ENCODE measurements at regions not wholly inside any gene's neighbourhood (a gene's known extent, or its start where the extent isn't known, plus 50 kb on each side); places are given as distances from the start of the nearest gene placed in this dataset.

GRCh38 chr7:46386428-46387399, 465.6 kb upstream of the IGFBP3 start:
- DNase-seq (ENCODE audit: insufficient read length, low spot score) (no peak), FAIRE-seq (no peak)
- TF ChIP-seq, protein P1, sequence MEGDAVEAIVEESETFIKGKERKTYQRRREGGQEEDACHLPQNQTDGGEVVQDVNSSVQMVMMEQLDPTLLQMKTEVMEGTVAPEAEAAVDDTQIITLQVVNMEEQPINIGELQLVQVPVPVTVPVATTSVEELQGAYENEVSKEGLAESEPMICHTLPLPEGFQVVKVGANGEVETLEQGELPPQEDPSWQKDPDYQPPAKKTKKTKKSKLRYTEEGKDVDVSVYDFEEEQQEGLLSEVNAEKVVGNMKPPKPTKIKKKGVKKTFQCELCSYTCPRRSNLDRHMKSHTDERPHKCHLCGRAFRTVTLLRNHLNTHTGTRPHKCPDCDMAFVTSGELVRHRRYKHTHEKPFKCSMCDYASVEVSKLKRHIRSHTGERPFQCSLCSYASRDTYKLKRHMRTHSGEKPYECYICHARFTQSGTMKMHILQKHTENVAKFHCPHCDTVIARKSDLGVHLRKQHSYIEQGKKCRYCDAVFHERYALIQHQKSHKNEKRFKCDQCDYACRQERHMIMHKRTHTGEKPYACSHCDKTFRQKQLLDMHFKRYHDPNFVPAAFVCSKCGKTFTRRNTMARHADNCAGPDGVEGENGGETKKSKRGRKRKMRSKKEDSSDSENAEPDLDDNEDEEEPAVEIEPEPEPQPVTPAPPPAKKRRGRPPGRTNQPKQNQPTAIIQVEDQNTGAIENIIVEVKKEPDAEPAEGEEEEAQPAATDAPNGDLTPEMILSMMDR (IDR thresholded peaks at IDR 0.05; ENCODE audit: insufficient read depth, missing control alignments), result no peak

DNA sequence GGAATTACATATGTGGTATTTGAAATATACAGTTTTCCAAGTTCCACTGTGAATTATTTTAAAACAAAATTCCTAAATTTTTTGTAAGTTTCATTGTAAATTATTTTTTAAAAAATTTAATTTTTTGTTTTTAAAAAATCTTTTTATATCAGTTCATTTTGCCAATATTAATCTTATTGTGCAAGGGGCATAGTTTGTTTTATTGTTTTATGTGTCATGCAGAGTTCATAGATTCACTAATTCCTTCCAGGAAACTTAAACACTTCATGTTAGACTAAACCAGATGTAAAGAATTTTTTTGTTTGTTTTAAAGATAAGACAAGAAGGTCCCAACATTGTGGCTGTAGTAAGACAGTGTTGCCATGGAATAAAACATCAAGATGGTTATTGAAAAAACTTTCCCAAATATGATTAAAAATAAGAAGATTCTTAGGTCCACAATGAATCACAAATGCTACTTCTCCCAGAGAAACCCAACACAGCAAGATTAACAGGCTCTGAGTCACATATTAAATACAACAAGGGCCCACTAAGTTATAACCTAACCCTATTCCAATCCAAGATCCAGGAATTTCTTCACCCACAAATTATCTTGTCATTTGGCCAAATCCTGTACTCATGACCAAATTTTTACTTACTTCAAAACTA, 464.7 kb upstream of the IGFBP3 start:
- no peak for DNase-seq (ENCODE audit: insufficient read length, low spot score)
- no peak for FAIRE-seq
- TF ChIP-seq, protein P1 (IDR thresholded peaks at IDR 0.05; ENCODE audit: insufficient read depth, missing control alignments), result no peak

DNA sequence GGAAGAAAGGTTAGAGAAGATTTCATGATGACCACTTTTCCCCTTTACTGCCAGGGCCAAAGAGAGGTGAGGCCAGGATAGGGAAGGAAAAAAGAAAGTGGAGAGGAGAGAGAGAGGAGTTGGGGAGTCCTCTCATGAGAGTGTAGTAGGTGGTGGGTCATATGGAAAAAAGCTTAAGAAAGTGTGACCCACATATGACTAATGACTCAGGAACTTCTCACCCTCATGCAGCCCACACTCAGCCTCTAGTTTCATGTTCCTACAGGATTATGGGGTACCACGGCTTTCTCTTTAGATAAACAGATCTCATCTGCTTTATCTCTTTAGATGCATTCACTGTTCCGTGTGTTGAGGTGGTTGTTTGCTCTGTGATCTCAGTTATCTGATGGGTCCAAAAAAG, 462.5 kb upstream of the IGFBP3 start:
- TF ChIP-seq, protein P1 (IDR thresholded peaks at IDR 0.05; ENCODE audit: insufficient read depth, missing control alignments), result no peak
- FAIRE-seq, result no peak
- no peak for DNase-seq (ENCODE audit: insufficient read length, low spot score)

- FAIRE-seq (no peak), DNase-seq (ENCODE audit: insufficient read length, low spot score) (no peak)
These were observed 449.0 kb upstream of the IGFBP3 start for GRCh38 chr7:46369933-46370654.

DNA sequence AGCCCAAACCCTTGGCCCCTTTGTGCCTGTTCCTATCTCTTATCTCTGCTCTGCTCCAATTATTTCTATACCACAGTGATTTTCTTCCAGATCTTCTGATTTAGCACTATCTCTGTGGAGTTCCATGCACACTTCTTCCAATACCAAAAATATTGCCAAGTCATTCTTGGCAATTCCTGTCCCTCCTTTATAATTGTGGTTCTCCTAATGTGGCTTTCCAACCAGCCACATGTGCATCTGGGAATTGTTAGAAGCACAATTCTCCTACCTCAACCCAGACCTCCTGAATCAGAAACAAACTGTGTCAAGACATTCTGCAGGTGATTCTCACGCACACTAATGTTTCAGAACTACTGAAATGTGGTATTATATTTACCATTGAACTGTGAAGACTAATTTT, 447.8 kb upstream of the IGFBP3 start:
- FAIRE-seq, result no peak
- TF ChIP-seq, protein P1 (IDR thresholded peaks at IDR 0.05; ENCODE audit: insufficient read depth, missing control alignments), result no peak
- DNase-seq (ENCODE audit: insufficient read length, low spot score), result no peak

More at GRCh38 chr7:46369933-46370654, 449.0 kb upstream of the IGFBP3 start:
- TF ChIP-seq, protein P1 (IDR thresholded peaks at IDR 0.05; ENCODE audit: insufficient read depth, missing control alignments), result no peak

- TF ChIP-seq, protein P1 (IDR thresholded peaks at IDR 0.05; ENCODE audit: insufficient read depth, missing control alignments), result no peak
- FAIRE-seq, result no peak
These were observed 445.5 kb upstream of the IGFBP3 start for GRCh38 chr7:46366526-46366925.

More at GRCh38 chr7:46366526-46366925, 445.5 kb upstream of the IGFBP3 start:
- DNase-seq (ENCODE audit: insufficient read length, low spot score), result no peak
